Lung (tissue), 11 donors: ENCODE measurements at regions not wholly inside any gene's neighbourhood (a gene's known extent, or its start where the extent isn't known, plus 50 kb on each side); places are given as distances from the start of the nearest gene placed in this dataset.

Experiments used
- ATAC-seq: fragments of 200-7000 bp; cut with Tn5 transposase; one replicate; pipeline ENCODE4 v1.9.1; 2020; ENCODE audit warnings: moderate number of reproducible peaks; ENCODE audit not compliant: insufficient read depth, low FRiP score
- DNase-seq, 3 donors: peaks; one replicate each; pipeline ENCODE4 v3.0.0-alpha.2; 2013 to 2017
- H3K27ac ChIP-seq, 2 donors: one replicate each; pipeline ENCODE4 v1.5.1; 2013; ENCODE audit warnings: mild to moderate bottlenecking in 2 of 2, moderate library complexity in 2 of 2, control low read depth in 1 of 2, inconsistent platforms in 1 of 2, low read depth in 1 of 2, low read length in 1 of 2
- H3K27me3 ChIP-seq, 3 donors: one replicate each; pipeline ENCODE4 v1.5.1; 2013; ENCODE audit warnings: low read length in 2 of 3; ENCODE audit not compliant: control insufficient read depth in 3 of 3, insufficient read depth in 3 of 3
- H3K36me3 ChIP-seq, 4 donors: one replicate each; pipeline ENCODE4 v1.5.1; 2013; ENCODE audit warnings: low read length in 4 of 4, mild to moderate bottlenecking in 1 of 4, moderate library complexity in 1 of 4; ENCODE audit not compliant: control insufficient read depth in 4 of 4, insufficient read depth in 4 of 4
- H3K4me1 ChIP-seq, 5 donors: one replicate each; pipeline ENCODE4 v1.5.1; 2013; ENCODE audit warnings: low read length in 5 of 5, mild to moderate bottlenecking in 2 of 5, moderate library complexity in 1 of 5; ENCODE audit not compliant: control insufficient read depth in 5 of 5, insufficient read depth in 5 of 5
- H3K4me3 ChIP-seq: one replicate; pipeline ENCODE4 v1.5.1; 2013; ENCODE audit warnings: mild to moderate bottlenecking, control low read depth, moderate library complexity
- H3K9ac ChIP-seq, 2 donors: one replicate each; pipeline ENCODE4 v1.5.1; 2013; ENCODE audit warnings: low read length in 2 of 2, control low read depth in 1 of 2; ENCODE audit not compliant: insufficient read depth in 1 of 2
- H3K9me3 ChIP-seq, 4 donors: one replicate each; pipeline ENCODE4 v1.5.1; 2013; ENCODE audit warnings: low read length in 3 of 4, mild to moderate bottlenecking in 1 of 4, moderate library complexity in 1 of 4; ENCODE audit not compliant: control insufficient read depth in 4 of 4, insufficient read depth in 3 of 4
- WGBS, 2 donors: extraction: QIAGEN DNeasy Blood & Tissue Kit; methylation state at CpG; one replicate each; pipeline ENCODE4 v1.1.7; 2013; 5-methylcytosine and 5-hydroxymethylcytosine counted together
- TF ChIP-seq, protein P1 (sequence below): IDR thresholded peaks from 2 replicates; pipeline ENCODE4 v1.5.1; 2012; ENCODE audit warnings: mild to moderate bottlenecking; ENCODE audit errors: control extremely low read depth, extremely low read depth
- donor health status: control.
- donor health status: control.
- donor health status: Bipolar disorder and iron deficiency.
- donor health status: healthy.
- donor health status: DM: yes; HTN: yes; CAD: no.

- Histone ChIP-seq H3K9ac (no peak overlapping the region), H3K4me3 (no peak overlapping the region), H3K9me3 (peaks cover 0 to 4% (median 0%) of the 10 kb centered on the region in 4 donors), H3K4me1 (peaks cover 3 to 11% (median 5%) of the 10 kb centered on the region in 5 donors), H3K27me3 (no peaks in the 10 kb centered on the region), H3K27ac (no peak overlapping the region), H3K36me3 (no peaks in the 10 kb centered on the region)
- TF ChIP-seq, protein P1, sequence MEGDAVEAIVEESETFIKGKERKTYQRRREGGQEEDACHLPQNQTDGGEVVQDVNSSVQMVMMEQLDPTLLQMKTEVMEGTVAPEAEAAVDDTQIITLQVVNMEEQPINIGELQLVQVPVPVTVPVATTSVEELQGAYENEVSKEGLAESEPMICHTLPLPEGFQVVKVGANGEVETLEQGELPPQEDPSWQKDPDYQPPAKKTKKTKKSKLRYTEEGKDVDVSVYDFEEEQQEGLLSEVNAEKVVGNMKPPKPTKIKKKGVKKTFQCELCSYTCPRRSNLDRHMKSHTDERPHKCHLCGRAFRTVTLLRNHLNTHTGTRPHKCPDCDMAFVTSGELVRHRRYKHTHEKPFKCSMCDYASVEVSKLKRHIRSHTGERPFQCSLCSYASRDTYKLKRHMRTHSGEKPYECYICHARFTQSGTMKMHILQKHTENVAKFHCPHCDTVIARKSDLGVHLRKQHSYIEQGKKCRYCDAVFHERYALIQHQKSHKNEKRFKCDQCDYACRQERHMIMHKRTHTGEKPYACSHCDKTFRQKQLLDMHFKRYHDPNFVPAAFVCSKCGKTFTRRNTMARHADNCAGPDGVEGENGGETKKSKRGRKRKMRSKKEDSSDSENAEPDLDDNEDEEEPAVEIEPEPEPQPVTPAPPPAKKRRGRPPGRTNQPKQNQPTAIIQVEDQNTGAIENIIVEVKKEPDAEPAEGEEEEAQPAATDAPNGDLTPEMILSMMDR, result no peak
- 85 to 91% methylated on average over 24 of the region's 24 CpGs for WGBS, 2 donors
- DNase-seq (no peak), ATAC-seq (no peak)
Observed at GRCh38 chr2:2851806-2852777, 521.0 kb upstream of the MYT1L start.

DNA sequence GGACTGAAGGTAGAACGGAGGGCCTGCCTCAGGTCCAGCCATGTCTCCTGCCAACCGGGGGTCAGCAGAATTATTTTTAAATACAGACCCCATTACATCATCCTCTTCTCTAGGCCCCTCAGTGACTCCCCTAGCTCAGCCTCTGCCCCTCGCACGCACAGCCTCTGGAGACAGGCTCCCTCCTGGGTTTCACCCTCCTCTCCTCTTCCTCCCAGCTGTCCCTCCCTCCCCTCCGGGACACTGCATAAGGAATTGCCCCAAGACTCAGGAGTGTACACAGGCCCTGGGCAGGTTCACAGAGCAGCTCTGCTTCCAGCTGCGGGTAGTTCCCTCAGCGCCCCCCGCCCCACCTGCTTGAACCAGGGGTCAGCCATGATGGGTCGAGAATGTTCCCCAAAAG, 520.2 kb upstream of the MYT1L start:
- Histone ChIP-seq H3K27me3 (no peaks in the 10 kb centered on the region), H3K27ac (no peak overlapping the region), H3K4me1 (peaks cover 0 to 19% (median 10%) of the 10 kb centered on the region in 5 donors), H3K9ac (no peak overlapping the region), H3K36me3 (no peaks in the 10 kb centered on the region), H3K9me3 (peaks cover 0 to 4% (median 0%) of the 10 kb centered on the region in 4 donors), H3K4me3 (no peak overlapping the region)
- ATAC-seq (no peak), DNase-seq (no peak)
- 90 to 95% methylated on average over 9 of the region's 9 CpGs for WGBS, 2 donors
- TF ChIP-seq, protein P1, result no peak

- no peak for ATAC-seq
- 88 to 96% methylated on average over 7 of the region's 7 CpGs for WGBS, 2 donors
- Histone ChIP-seq H3K4me3 (no peak overlapping the region), H3K27me3 (no peaks in the 10 kb centered on the region), H3K9ac (no peak overlapping the region), H3K27ac (no peak overlapping the region), H3K4me1 (peaks cover 0 to 22% (median 15%) of the 10 kb centered on the region in 5 donors), H3K36me3 (no peaks in the 10 kb centered on the region), H3K9me3 (peaks cover 0 to 4% (median 0%) of the 10 kb centered on the region in 4 donors)
- TF ChIP-seq, protein P1, result no peak
- DNase-seq, result no peak
Observed at GRCh38 chr2:2850859-2851258, 519.8 kb upstream of the MYT1L start.
